PC-9 (cell line): ENCODE measurements at regions not wholly inside any gene's neighbourhood (a gene's known extent, or its start where the extent isn't known, plus 50 kb on each side); places are given as distances from the start of the nearest gene placed in this dataset.

Source experiments
- BruUV-seq: library from RNA; stranded (reverse); fragments of 400-500 nt; replicated peaks from 2 replicates; lab custom pipeline; 2021; lab: Mats Ljungman, UMichigan
- CTCF ChIA-PET: fragments of 300-600 bp; sonication (Branson Sonifier 250); formaldehyde crosslinking; loops from one replicate; lab custom pipeline; 2022; ENCODE audit warnings: antibody characterized with exemption; lab: Charles Lee
- POLR2A ChIA-PET: fragments of 300-600 bp; sonication (Branson Sonifier 250); formaldehyde crosslinking; loops from one replicate; lab custom pipeline; 2022; ENCODE audit warnings: antibody characterized with exemption; ENCODE audit not compliant: unreplicated experiment; lab: Charles Lee
- DNase-seq, 2 experiments: peaks; one replicate each; pipeline versions ENCODE4 v3.0.0 to v3.0.0-alpha.2; 2015 to 2022; ENCODE audit warnings: mixed read lengths in 1 of 2
- H2AFZ ChIP-seq: fragments of 200-600 bp; sonication (generic); 2 replicates; pipeline ENCODE4 v1.8.1; 2017; ENCODE audit warnings: antibody characterized with exemption
- H3F3A ChIP-seq: fragments of 200-600 bp; sonication (generic); 2 replicates; pipeline ENCODE4 v1.8.1; 2017; ENCODE audit warnings: antibody characterized with exemption, mild to moderate bottlenecking, low read depth; ENCODE audit not compliant: insufficient read depth
- H3K27ac ChIP-seq: fragments of 200-600 bp; sonication (generic); 2 replicates; pipeline ENCODE4 v1.6.1; 2016; ENCODE audit warnings: mixed run types
- H3K27me3 ChIP-seq: fragments of 200-600 bp; sonication (generic); 2 replicates; pipeline ENCODE4 v1.6.1; 2016; ENCODE audit warnings: low read depth, mixed run types; ENCODE audit not compliant: insufficient read depth
- H3K36me3 ChIP-seq: fragments of 200-600 bp; sonication (generic); 2 replicates; pipeline ENCODE4 v1.6.1; 2016; ENCODE audit warnings: low read depth, mixed run types
- H3K4me1 ChIP-seq: fragments of 200-600 bp; sonication (generic); replicated peaks from 2 replicates; pipeline ENCODE4 v1.6.1; 2016; ENCODE audit warnings: mixed run types; ENCODE audit not compliant: insufficient read depth
- H3K4me2 ChIP-seq: fragments of 200-600 bp; sonication (generic); 2 replicates; pipeline ENCODE4 v1.6.1; 2017; ENCODE audit warnings: mixed run types
- H3K4me3 ChIP-seq: fragments of 200-600 bp; sonication (generic); 2 replicates; pipeline ENCODE4 v1.6.1; 2016; ENCODE audit warnings: mixed run types
- H3K79me2 ChIP-seq: fragments of 200-600 bp; sonication (generic); 2 replicates; pipeline ENCODE4 v1.6.1; 2017; ENCODE audit warnings: low read depth, mixed run types
- H3K9me2 ChIP-seq: fragments of 200-600 bp; sonication (generic); 2 replicates; pipeline ENCODE4 v1.8.1; 2017; ENCODE audit warnings: mild to moderate bottlenecking; ENCODE audit not compliant: insufficient read depth
- H3K9me3 ChIP-seq: fragments of 200-600 bp; sonication (generic); 2 replicates; pipeline ENCODE4 v1.8.1; 2016; ENCODE audit warnings: low read depth; ENCODE audit not compliant: insufficient read depth
- H4K20me1 ChIP-seq: fragments of 200-600 bp; sonication (generic); 2 replicates; pipeline ENCODE4 v1.8.1; 2017; ENCODE audit not compliant: insufficient read depth
- EZH2 ChIP-seq: fragments of 200-600 bp; sonication (generic); IDR thresholded peaks from 2 replicates; pipeline ENCODE4 v1.8.0; 2017; ENCODE audit warnings: antibody characterized with exemption, low read depth
- intact Hi-C: fragments of 100-400 bp; cut with micrococcal nuclease; formaldehyde crosslinking; loops from one replicate; pipeline ENCODE4 v1.10.0; 2022; ENCODE audit not compliant: unreplicated experiment
- TF ChIP-seq, protein P1 (sequence below): fragments of 200-600 bp; sonication (generic); conservative IDR thresholded peaks from 2 replicates; pipeline ENCODE4 v1.6.1; 2017; ENCODE audit warnings: mixed run types, antibody characterized with exemption, mild to moderate bottlenecking, moderate library complexity

DNA sequence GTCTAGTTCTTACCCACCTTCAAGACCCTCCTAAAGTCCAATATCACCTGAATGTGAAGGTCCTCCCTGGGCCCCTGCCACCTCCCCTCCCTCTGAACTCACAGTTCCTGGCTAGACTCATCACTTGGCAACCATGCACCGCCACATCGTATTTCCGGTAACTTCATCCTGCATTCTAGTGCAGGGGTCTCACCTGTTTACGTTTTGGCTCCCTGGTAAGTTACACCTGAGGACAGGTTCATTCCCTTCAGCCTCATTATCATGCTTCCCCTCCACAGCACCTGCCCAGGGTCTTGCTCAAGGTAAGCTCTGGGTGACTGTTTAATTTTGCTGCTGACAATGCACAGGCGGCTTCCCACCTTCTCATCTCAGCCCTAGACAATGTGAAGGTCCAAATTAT, 93.1 kb downstream of the MIS18A start:
- no TSS peak for BruUV-seq
- POLR2A ChIA-PET, result no interaction called here
- intact Hi-C loops, result no loop called here

DNA sequence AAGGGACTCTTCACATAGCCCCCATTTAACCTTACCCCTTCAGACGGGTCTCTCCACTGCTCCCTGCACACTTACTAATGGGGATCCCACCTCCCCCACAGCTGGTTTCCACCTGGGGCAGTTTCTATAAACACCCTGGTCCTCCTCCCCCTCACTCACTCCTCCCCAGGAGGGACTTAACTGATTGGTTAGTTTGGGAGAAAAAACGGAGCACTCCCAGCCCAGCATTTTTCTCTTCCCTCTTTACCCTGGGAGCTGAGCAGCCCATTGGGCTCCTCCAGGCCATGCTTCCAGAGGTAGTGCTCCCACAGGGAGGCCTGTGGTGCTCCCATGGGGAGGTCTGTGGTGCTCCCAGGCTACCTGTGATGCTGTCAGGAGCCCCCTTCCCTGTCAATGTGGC, 93.7 kb downstream of the MIS18A start:
- Histone ChIP-seq H3K4me2 (no peak overlapping the region), H2AFZ (no peak overlapping the region), H3K9me2 (no peaks in the 10 kb centered on the region), H4K20me1 (no peaks in the 10 kb centered on the region), H3K9me3 (no peaks in the 10 kb centered on the region), H3K79me2 (no peaks in the 10 kb centered on the region), H3K4me3 (no peak overlapping the region), H3K27ac (no peak overlapping the region), H3K36me3 (no peaks in the 10 kb centered on the region), H3K27me3 (peaks cover 35% of the 10 kb centered on the region), H3K4me1 (no peaks in the 10 kb centered on the region), H3F3A (no peaks in the 10 kb centered on the region)
- no peak for DNase-seq
- POLR2A ChIA-PET, result no interaction called here
- no TSS peak for BruUV-seq
- intact Hi-C loops, result no loop called here
- TF ChIP-seq, protein P1, sequence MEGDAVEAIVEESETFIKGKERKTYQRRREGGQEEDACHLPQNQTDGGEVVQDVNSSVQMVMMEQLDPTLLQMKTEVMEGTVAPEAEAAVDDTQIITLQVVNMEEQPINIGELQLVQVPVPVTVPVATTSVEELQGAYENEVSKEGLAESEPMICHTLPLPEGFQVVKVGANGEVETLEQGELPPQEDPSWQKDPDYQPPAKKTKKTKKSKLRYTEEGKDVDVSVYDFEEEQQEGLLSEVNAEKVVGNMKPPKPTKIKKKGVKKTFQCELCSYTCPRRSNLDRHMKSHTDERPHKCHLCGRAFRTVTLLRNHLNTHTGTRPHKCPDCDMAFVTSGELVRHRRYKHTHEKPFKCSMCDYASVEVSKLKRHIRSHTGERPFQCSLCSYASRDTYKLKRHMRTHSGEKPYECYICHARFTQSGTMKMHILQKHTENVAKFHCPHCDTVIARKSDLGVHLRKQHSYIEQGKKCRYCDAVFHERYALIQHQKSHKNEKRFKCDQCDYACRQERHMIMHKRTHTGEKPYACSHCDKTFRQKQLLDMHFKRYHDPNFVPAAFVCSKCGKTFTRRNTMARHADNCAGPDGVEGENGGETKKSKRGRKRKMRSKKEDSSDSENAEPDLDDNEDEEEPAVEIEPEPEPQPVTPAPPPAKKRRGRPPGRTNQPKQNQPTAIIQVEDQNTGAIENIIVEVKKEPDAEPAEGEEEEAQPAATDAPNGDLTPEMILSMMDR, result no peak
- TF ChIP-seq EZH2, result no peak
- CTCF ChIA-PET, result no interaction called here

More for the DNA sequence above, 93.1 kb downstream of the MIS18A start:
- Histone ChIP-seq H2AFZ (no peak overlapping the region), H3K79me2 (no peaks in the 10 kb centered on the region), H3K27ac (no peak overlapping the region), H3K27me3 (peaks cover 39% of the 10 kb centered on the region), H3K4me2 (no peak overlapping the region), H3K36me3 (no peaks in the 10 kb centered on the region), H3K4me3 (no peak overlapping the region), H3K9me2 (no peaks in the 10 kb centered on the region), H3K4me1 (no peaks in the 10 kb centered on the region), H4K20me1 (no peaks in the 10 kb centered on the region), H3K9me3 (no peaks in the 10 kb centered on the region), H3F3A (no peaks in the 10 kb centered on the region)
- DNase-seq, result no peak
- CTCF ChIA-PET, result no interaction called here
- TF ChIP-seq EZH2, result no peak
- TF ChIP-seq, protein P1, result no peak

GRCh38 chr21:32184485-32184884, 94.4 kb downstream of the MIS18A start:
- Histone ChIP-seq H3K4me3 (no peak overlapping the region), H3K9me2 (no peaks in the 10 kb centered on the region), H3K79me2 (no peaks in the 10 kb centered on the region), H3K4me2 (no peak overlapping the region), H3K36me3 (no peaks in the 10 kb centered on the region), H2AFZ (no peak overlapping the region), H3F3A (no peaks in the 10 kb centered on the region), H3K27me3 (peaks cover 32% of the 10 kb centered on the region), H3K27ac (no peak overlapping the region), H4K20me1 (no peaks in the 10 kb centered on the region), H3K4me1 (no peaks in the 10 kb centered on the region), H3K9me3 (no peaks in the 10 kb centered on the region)
- POLR2A ChIA-PET, result no interaction called here
- DNase-seq, result no peak
- CTCF ChIA-PET, result no interaction called here
- intact Hi-C loops, result no loop called here
- no TSS peak for BruUV-seq
- TF ChIP-seq, protein P1, result no peak
- TF ChIP-seq EZH2, result no peak
